Vagina (tissue), 2 donors: ENCODE measurements at regions not wholly inside any gene's neighbourhood (a gene's known extent, or its start where the extent isn't known, plus 50 kb on each side); places are given as distances from the start of the nearest gene placed in this dataset.

Experiments used
- DNase-seq, 2 donors: peaks; one replicate each; pipeline ENCODE4 v3.0.0-alpha.2; 2017; ENCODE audit errors: extremely low spot score in 2 of 2
- H3K27ac ChIP-seq: fragments of 200-600 bp; sonication (generic); one replicate; pipeline ENCODE4 v1.5.1; 2019
- H3K27me3 ChIP-seq: fragments of 200-600 bp; sonication (generic); one replicate; pipeline ENCODE4 v1.5.1; 2019
- H3K36me3 ChIP-seq, 2 donors: fragments of 200-600 bp; sonication (generic); one replicate each; pipeline ENCODE4 v1.5.1; 2017 to 2019
- H3K4me1 ChIP-seq: fragments of 200-600 bp; sonication (generic); one replicate; pipeline ENCODE4 v1.5.1; 2019
- H3K4me3 ChIP-seq, 2 donors: fragments of 200-600 bp; sonication (generic); 1 replicate in 1 of 2; 2 replicates in 1 of 2; pipeline ENCODE4 v1.5.1; 2016 to 2019
- H3K9me3 ChIP-seq: fragments of 200-600 bp; sonication (generic); one replicate; pipeline ENCODE4 v1.5.1; 2019
- CTCF ChIP-seq, 3 experiments: fragments of 450-650 bp in 2 of 3; fragments of 200-600 bp in 1 of 3; sonication (generic) in 1 of 3; IDR thresholded peaks; one replicate each; pipeline ENCODE4 v1.5.1; 2017 to 2019; ENCODE audit warnings: antibody characterized with exemption in 3 of 3, mild to moderate bottlenecking in 2 of 3, moderate library complexity in 2 of 3
- POLR2A ChIP-seq, 2 donors: fragments of 450-650 bp; IDR thresholded peaks; one replicate each; pipeline ENCODE4 v1.6.1; 2017; ENCODE audit warnings: antibody characterized with exemption in 2 of 2, mild to moderate bottlenecking in 2 of 2, moderate library complexity in 2 of 2
- POLR2AphosphoS5 ChIP-seq, 2 donors: sonication (generic); formaldehyde crosslinking; IDR thresholded peaks; one replicate each; pipeline ENCODE4 v1.9.0; 2017; ENCODE audit warnings: antibody characterized with exemption in 2 of 2, mild to moderate bottlenecking in 2 of 2, low read depth in 1 of 2; ENCODE audit not compliant: insufficient read depth in 1 of 2
- intact Hi-C: fragments of 100-400 bp; cut with DNase I; formaldehyde crosslinking; loops from one replicate; pipeline ENCODE4 v1.15.1; 2023

GRCh38 chr2:160837416-160837815 lies 322.8 kb upstream of the TANK start:
- no peak for DNase-seq
- no peak overlapping the region for H3K27ac ChIP-seq
- H3K4me3 ChIP-seq = no peak overlapping the region
- intact Hi-C loops = no loop called here
- TF ChIP-seq POLR2A (IDR thresholded peaks at IDR 0.05) (no peak), POLR2AphosphoS5 (IDR thresholded peaks at IDR 0.05; ENCODE audit: insufficient read depth in 1 of 2, low read depth in 1 of 2) (no peak), CTCF (IDR thresholded peaks at IDR 0.05) (no peak)
- no peaks in the 10 kb centered on the region for H3K9me3 ChIP-seq
- no peaks in the 10 kb centered on the region for H3K4me1 ChIP-seq
- H3K36me3 ChIP-seq = no peaks in the 10 kb centered on the region
- no peaks in the 10 kb centered on the region for H3K27me3 ChIP-seq

- intact Hi-C loops = no loop called here
- DNase-seq = no peak
- Histone ChIP-seq H3K27ac (no peak overlapping the region), H3K4me3 (no peak overlapping the region), H3K36me3 (no peaks in the 10 kb centered on the region), H3K9me3 (no peaks in the 10 kb centered on the region), H3K4me1 (no peaks in the 10 kb centered on the region), H3K27me3 (no peaks in the 10 kb centered on the region)
- no peak for TF ChIP-seq CTCF (IDR thresholded peaks at IDR 0.05)
- TF ChIP-seq POLR2AphosphoS5 (IDR thresholded peaks at IDR 0.05; ENCODE audit: insufficient read depth in 1 of 2, low read depth in 1 of 2) = no peak
- no peak for TF ChIP-seq POLR2A (IDR thresholded peaks at IDR 0.05)
Observed at GRCh38 chr2:160838147-160838546, 322.1 kb upstream of the TANK start.

- Histone ChIP-seq H3K36me3 (no peaks in the 10 kb centered on the region), H3K27ac (no peak overlapping the region), H3K4me3 (no peak overlapping the region), H3K27me3 (no peaks in the 10 kb centered on the region), H3K4me1 (no peaks in the 10 kb centered on the region), H3K9me3 (no peaks in the 10 kb centered on the region)
- TF ChIP-seq CTCF (IDR thresholded peaks at IDR 0.05) = no peak
- TF ChIP-seq POLR2AphosphoS5 (IDR thresholded peaks at IDR 0.05; ENCODE audit: insufficient read depth in 1 of 2, low read depth in 1 of 2) = no peak
- TF ChIP-seq POLR2A (IDR thresholded peaks at IDR 0.05) = no peak
- intact Hi-C loops = no loop called here
- DNase-seq = no peak
Observed at GRCh38 chr2:160838691-160839090, 321.5 kb upstream of the TANK start.

- no peak for DNase-seq
- intact Hi-C loops = no loop called here
- no peak for TF ChIP-seq POLR2AphosphoS5 (IDR thresholded peaks at IDR 0.05; ENCODE audit: insufficient read depth in 1 of 2, low read depth in 1 of 2)
- no peak for TF ChIP-seq CTCF (IDR thresholded peaks at IDR 0.05)
- TF ChIP-seq POLR2A (IDR thresholded peaks at IDR 0.05) = no peak
- Histone ChIP-seq H3K4me3 (no peak overlapping the region), H3K27ac (no peak overlapping the region), H3K4me1 (no peaks in the 10 kb centered on the region), H3K36me3 (no peaks in the 10 kb centered on the region), H3K27me3 (no peaks in the 10 kb centered on the region), H3K9me3 (peaks cover 4% of the 10 kb centered on the region)
Observed at GRCh38 chr2:160842286-160842685, 317.9 kb upstream of the TANK start.

- H3K36me3 ChIP-seq = no peaks in the 10 kb centered on the region
- H3K27me3 ChIP-seq = no peaks in the 10 kb centered on the region
- DNase-seq = no peak
- intact Hi-C loops = no loop called here
- no peaks in the 10 kb centered on the region for H3K9me3 ChIP-seq
- H3K4me1 ChIP-seq = no peaks in the 10 kb centered on the region
- H3K27ac ChIP-seq = no peak overlapping the region
- no peak for TF ChIP-seq CTCF (IDR thresholded peaks at IDR 0.05)
- no peak for TF ChIP-seq POLR2AphosphoS5 (IDR thresholded peaks at IDR 0.05; ENCODE audit: insufficient read depth in 1 of 2, low read depth in 1 of 2)
- no peak for TF ChIP-seq POLR2A (IDR thresholded peaks at IDR 0.05)
- H3K4me3 ChIP-seq = no peak overlapping the region
Observed at GRCh38 chr2:160859096-160859495, 301.1 kb upstream of the TANK start.
